SH-SY5Y (cell line): ENCODE measurements at regions not wholly inside any gene's neighbourhood (a gene's known extent, or its start where the extent isn't known, plus 50 kb on each side); places are given as distances from the start of the nearest gene placed in this dataset.

Experiments
- GATA2 ChIP-seq: IDR thresholded peaks from 2 replicates; pipeline ENCODE4 v1.6.1; 2011; ENCODE audit warnings: mild to moderate bottlenecking, low read depth, low read length
- GATA3 ChIP-seq: IDR thresholded peaks from 2 replicates; pipeline ENCODE4 v1.6.1; 2011; ENCODE audit warnings: low read depth, mild to moderate bottlenecking, low read length, moderate library complexity

GRCh38 chr2:16099326-16099725 lies 159.0 kb downstream of the MYCN start:
- TF ChIP-seq GATA3 (no peak), GATA2 (no peak)

GRCh38 chr2:16096962-16097361 lies 156.6 kb downstream of the MYCN start:
- TF ChIP-seq GATA3 (no peak), GATA2 (no peak)

DNA sequence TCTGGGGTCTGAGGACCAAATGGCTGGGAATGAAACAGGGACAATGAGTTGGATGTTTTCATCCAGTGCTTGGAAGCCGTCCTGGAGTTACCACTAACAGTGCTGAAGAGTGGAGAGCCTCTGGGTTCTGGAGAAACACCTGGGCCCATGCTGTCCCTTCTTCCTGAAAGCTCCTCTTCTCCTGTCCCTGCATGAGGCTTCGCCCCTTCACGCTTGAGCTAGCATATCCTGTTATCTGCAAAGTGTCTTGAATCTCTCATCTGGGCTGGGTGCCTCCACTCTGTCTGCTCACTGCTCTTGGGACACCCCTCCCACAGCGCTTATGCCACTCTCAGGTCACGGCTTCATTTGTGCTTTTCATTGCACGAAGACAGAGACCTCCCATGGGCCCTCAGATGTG lies 154.5 kb downstream of the MYCN start:
- TF ChIP-seq GATA3 (no peak), GATA2 (no peak)

- TF ChIP-seq GATA3 (no peak), GATA2 (no peak)
These were observed 153.5 kb downstream of the MYCN start for GRCh38 chr2:16093639-16094529.

GRCh38 chr2:16092861-16093638 lies 152.7 kb downstream of the MYCN start:
- TF ChIP-seq GATA2 (no peak), GATA3 (no peak)

- TF ChIP-seq GATA3 (no peak), GATA2 (no peak)
These were observed 151.4 kb downstream of the MYCN start for GRCh38 chr2:16091576-16092282.

GRCh38 chr2:16090650-16091575 lies 150.6 kb downstream of the MYCN start:
- TF ChIP-seq GATA3, result no peak
- TF ChIP-seq GATA2, result no peak

DNA sequence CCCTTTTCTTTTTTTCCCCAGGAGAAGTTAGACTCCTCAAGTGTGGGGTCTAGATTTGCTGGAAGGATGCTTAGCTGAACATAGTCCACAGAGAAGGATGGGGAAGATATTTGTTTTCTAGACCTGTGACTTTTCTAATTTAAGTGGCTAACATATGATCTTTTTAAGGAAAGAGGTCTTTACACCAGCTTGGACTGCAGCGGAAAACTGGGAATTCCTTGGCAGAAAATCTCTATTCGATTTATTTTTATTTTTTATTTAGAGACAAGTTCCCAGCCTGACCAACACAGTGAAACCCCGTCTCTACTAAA lies 148.4 kb downstream of the MYCN start:
- TF ChIP-seq GATA3 (no peak), GATA2 (no peak)

GRCh38 chr2:16088035-16088801 lies 147.9 kb downstream of the MYCN start:
- TF ChIP-seq GATA2 (no peak), GATA3 (no peak)

GRCh38 chr2:16085073-16085472 lies 144.7 kb downstream of the MYCN start:
- no peak for TF ChIP-seq GATA2
- no peak for TF ChIP-seq GATA3

DNA sequence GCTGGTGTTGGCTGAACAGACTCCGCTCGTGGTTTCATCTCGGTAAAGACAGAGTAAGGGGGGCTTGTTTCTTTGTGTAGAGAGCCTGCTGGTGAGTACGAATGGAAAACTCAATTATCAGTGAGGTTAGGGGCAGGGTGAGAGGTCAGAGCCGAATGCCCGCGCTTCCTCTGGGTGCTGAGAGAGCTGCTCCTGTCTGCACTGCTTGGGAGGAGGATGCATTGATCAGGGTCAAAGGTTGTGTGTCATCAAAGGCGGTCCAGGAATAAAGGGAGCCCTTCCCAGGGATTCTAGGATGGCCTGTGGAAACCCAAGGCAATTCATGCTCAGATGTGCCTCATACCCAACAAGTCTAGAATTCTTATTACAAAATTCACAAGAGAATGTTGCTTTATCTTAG lies 143.9 kb downstream of the MYCN start:
- TF ChIP-seq GATA3 (no peak), GATA2 (no peak)

DNA sequence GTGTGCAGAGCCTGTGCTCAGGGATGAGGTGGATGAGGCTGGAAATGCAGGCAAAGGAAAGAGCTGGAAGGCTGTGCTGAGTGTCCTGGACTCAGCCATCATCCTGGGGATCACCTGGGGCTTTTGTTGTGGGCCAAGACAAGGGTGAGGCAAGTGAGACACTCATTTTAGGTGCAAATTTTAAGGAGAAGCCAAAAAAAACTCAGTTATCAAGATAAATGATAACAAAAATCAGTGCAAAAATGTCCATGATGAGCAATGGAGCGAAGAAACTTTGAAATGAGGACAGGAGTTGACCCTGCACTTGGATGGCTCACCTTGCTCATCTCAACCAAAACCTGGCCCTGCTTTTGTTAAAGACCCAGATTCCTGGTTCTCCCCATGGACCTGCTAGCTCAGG lies 141.9 kb downstream of the MYCN start:
- TF ChIP-seq GATA3 (no peak), GATA2 (no peak)
